Stimulated activated CD4-positive, alpha-beta T cell treated with anti-CD3 and anti-CD28 coated beads, Interleukin-4, amount 100 ng/mL, for 48 hours (primary cell): ENCODE measurements at regions not wholly inside any gene's neighbourhood (a gene's known extent, or its start where the extent isn't known, plus 50 kb on each side); places are given as distances from the start of the nearest gene placed in this dataset.

Experiments used
- DNase-seq, 2 donors: peaks; one replicate each; pipeline ENCODE4 v3.0.0-alpha.2; 2020; ENCODE audit warnings: low read depth in 2 of 2

GRCh38 chr15:81529481-81529880, 155.5 kb upstream of the TMC3 start:
- no peak for DNase-seq

- DNase-seq = no peak
Observed at GRCh38 chr15:81526029-81526428, 152.0 kb upstream of the TMC3 start.

DNA sequence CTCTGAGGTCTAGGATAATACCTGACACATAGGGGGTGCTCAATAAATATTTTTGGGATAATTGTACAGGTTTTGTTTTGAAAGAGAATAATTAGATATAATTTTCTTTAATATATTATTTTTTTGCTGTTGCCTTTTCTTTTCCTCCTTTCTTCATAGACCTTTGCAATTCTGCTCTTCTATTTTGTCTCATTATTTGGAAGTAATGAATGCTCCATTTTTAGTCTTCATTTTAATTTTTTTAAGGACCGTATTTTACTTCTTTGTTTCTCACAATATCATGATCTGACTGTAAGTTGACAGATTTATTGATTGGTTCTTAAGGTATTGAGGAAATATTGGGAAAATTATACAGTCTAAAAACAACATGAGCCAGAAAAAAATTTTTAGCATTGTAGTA, 150.5 kb upstream of the TMC3 start:
- no peak for DNase-seq

- DNase-seq = no peak
Observed at GRCh38 chr15:81523867-81524266, 149.9 kb upstream of the TMC3 start.

DNA sequence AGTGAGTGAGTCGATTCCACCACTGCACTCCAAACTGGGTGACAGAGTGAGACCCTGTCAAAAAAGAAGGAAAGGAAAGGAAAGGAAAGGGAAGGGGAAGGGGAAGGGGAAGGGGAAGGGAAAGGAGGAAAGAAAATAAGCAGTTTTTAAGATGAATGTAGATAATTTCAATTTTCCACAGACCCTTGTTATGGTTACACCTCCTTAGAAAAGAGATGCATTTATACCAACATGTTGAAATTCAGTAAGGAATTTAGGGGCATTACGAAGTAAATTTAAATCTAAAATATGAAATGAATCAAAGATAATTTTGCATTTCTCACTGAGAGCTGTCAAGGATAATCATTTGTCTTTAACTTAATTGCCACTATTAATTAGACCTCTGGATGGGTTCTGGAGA, 146.5 kb upstream of the TMC3 start:
- DNase-seq = no peak

DNA sequence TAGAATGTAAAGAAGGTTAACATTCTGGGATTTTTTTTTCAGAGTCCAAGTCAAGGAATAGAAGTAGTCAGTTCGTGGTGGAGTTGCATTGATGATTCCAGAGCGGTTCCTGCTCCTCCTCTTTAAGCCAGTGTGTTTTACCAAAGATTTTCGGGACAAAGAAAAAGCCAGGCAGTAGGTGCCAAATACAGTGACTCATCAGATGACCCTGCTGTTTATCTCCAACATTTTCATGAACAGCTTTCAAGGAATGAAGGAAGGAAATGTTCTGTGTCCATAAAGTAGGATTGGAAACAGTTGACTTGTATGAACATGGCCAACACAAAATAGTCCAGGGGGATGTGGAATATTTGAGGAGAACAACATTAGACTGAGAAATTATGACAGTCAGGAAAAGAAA, 142.4 kb upstream of the TMC3 start:
- DNase-seq = no peak

GRCh38 chr15:81516012-81516411, 142.0 kb upstream of the TMC3 start:
- DNase-seq = no peak

DNA sequence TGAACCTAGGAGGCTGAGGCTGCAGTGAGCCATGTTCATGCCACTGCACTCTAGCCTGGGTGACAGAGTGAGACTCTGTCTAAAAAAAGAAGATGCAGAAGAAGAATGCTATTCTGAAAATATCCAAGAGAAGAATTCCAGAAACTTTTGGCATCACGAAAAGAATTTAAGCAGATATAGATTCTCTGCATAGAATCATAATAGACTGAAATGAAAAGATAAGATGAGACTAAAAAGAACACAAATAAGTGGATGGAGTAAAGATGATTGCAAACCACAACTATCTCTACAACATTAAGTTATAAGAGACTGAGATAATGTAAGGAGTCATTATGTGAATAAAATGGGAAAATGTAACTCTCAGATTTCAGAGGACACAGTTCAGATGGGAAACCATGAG, 140.7 kb upstream of the TMC3 start:
- no peak for DNase-seq

- DNase-seq = no peak
Observed at GRCh38 chr15:81511138-81511537, 137.1 kb upstream of the TMC3 start.

DNA sequence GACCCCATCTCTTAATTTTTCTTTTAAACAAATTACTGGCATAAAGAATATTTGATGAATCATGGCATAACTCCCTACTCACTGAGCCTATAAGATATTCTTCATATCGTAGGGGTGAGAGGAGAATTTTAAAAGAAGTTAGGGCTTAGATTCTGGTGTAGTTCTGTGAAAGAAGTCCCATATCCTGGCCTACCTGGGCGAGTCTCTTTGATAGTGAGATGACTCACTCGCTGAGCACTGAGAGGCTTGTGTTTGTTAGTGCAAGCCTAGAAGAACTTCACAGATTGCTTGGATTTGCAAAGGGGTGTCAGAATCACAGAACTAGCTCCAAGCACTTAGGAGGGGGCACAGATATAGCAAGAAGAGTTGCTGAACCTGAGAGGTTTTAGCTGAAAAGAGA, 133.8 kb upstream of the TMC3 start:
- no peak for DNase-seq

DNA sequence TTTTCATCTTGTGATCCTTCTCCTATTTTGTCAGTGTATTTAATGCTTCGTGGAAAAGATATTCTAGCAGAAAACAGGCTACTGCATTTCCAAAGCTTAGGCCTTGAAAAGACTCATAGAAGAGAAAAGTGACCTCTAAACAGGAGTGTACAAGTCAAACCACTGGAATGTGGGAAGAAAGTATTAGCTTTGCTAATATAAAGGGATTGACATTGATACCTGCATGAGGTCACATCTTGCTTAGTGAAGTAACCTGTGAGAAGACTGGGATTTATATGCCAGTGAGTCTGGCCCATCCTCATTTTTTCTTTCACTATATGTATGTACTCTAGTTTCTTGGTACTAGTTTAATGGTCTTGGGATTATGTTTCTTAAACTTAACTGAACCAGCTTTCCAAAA, 132.9 kb upstream of the TMC3 start:
- DNase-seq = no peak

GRCh38 chr15:81506071-81506470, 132.1 kb upstream of the TMC3 start:
- DNase-seq = no peak

DNA sequence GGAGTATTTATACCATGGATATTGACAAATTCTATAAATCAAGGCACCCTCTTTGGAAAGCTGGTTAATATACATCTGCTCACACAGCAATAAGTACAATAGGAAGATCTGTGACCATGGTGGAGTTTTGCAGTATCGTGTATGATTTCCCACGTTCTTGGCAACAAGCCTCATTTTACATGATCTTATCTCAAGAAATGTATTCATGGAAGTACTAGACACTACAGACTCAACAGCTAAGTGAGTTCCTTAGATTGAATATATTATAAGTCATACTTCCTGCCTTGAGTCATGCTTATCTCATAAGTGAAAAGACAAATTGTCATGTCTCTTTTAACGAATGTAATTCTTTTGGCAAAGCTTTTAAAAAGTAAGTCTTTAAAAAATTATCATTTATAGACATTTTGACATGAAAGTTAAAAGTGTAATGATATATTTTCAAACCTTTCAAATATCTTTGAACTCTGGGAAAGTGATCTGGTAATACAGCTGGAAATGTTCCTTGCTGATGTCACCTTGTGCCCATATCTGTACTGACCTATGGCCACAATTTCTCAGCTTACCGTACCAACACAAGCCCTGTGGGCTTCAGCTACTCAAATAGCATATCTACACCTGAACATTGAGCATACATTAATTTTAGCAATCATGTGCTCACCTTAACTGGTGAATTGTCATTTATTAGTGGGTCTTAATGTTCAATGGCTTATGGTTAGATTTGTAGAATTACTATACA, 130.3 kb upstream of the TMC3 start:
- no peak for DNase-seq

- no peak for DNase-seq
Observed at GRCh38 chr15:81502439-81502838, 128.4 kb upstream of the TMC3 start.

- DNase-seq = no peak
Observed at GRCh38 chr15:81500081-81500480, 126.1 kb upstream of the TMC3 start.

- no peak for DNase-seq
Observed at GRCh38 chr15:81498294-81498693, 124.3 kb upstream of the TMC3 start.

DNA sequence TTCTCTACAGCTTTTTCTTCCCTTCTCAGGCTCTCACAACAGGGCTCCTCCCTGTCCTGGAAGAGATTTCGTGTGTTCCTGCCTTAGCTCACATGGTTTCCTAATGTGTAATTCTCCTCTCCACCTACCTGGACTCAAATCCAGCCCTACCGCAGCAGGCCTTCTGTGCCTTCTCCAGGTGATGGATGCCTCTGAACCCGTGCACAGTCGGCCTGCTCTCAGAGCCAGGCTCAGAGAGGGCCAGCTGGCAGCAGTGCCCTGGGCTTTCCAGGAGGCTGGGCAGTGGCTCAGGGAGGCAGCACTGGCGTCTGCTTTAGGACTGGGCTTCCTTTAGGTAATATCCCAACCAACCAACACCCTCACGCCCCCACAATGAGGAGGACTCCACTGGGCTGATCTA, 123.2 kb upstream of the TMC3 start:
- DNase-seq = no peak

GRCh38 chr15:81495780-81496467, 121.9 kb upstream of the TMC3 start:
- DNase-seq = no peak

- no peak for DNase-seq
Observed at GRCh38 chr15:81492969-81493645, 119.1 kb upstream of the TMC3 start.

DNA sequence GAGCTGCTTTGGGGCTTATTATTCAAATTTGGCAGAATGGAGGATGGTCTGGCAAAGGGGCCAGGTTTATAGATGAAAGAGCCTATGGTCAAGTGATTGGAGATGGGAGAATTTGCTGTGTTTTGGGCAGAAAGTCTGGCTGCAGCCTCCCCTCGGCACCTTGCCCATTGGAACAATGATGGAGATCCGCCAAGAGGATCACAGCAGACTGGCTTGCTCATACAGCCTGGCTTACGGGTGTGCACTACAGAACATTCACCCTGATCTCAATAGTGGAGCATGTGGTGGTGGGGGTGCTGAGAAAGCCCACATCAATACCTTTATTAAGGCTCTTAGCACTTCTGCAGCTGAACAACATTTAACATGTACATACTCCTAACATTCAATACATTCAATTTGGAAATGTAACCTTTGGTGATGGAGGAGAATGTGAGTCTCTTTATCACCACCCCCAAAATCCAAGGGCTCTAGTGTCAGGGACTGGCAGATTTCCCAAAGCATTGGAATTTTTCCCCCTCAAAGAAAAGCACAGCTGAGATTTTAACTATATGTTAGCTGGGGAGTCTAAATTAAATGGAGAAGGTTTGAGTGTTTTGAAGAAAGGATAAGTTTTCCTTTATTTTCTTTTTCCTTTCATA, 118.4 kb upstream of the TMC3 start:
- DNase-seq = no peak

DNA sequence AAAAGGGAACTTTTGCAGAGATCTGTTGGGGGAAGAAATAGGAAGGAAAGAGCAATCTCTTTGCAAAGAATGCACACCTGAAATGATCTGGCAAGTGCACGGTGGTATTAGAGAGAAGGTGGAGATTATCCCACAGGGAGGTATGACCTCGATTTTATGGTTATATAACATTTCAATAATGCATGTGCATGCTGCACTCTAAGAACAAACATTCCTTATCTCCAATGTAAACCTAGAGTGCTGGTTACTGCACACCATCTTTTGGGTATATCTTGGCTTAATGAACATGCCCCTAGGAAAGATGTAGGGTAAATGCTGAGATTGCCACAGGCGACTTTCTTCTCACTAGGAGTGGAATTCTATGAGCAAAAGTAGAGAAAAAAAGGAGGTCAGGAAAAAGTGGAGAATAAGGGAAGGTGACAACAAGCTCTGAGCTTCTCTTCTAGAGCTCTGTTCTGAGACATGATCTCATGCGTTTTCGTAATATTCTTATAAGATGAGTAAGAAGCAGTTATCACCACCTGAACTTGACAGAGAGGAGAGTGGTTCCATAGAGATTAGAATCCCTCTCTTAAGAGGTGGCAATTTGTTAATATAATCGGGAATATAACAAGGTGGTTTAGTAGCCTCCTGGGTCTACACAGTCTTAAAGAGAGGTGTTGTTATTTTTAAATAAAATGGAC, 117.5 kb upstream of the TMC3 start:
- DNase-seq = no peak

DNA sequence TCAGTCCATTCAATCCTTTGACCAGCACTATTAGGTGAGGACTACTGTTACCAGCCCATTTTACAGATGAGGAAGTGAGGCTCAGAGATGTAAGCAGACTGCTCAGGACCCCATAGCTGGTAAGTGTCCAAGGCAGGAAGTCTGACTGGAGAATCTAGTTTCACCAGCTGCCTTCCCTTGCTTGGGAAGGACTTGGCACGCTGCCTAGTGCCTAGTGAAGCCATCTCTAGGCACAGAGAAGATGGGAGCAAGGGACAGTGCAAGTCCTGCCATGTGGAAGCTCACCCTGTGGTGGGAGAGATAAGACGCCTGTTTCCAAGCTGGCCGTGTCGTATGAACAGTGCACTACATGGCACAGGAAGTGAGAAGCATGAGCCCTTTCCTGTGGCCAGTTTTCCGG, 111.8 kb upstream of the TMC3 start:
- no peak for DNase-seq
